Keratinocyte (primary cell): ENCODE measurements at regions not wholly inside any gene's neighbourhood (a gene's known extent, or its start where the extent isn't known, plus 50 kb on each side); places are given as distances from the start of the nearest gene placed in this dataset.

Experiments used
- DNase-seq: peaks from one replicate; pipeline ENCODE4 v3.0.0-alpha.2; 2011; ENCODE audit warnings: low read depth, missing footprints, low spot score
- FAIRE-seq: peaks from 2 replicates; lab custom pipeline; 2011; peaks lifted over from hg19 to GRCh38; lab: Jason Lieb, UNC
- H2AFZ ChIP-seq: 2 replicates; pipeline ENCODE4 v1.6.0; 2012; ENCODE audit warnings: low read length, control low read depth, inconsistent platforms; ENCODE audit not compliant: control insufficient read depth
- H3K27ac ChIP-seq: 2 replicates; pipeline ENCODE4 v1.5.1; 2011; ENCODE audit warnings: low read length; ENCODE audit not compliant: control insufficient read depth, insufficient read depth
- H3K27me3 ChIP-seq: 3 replicates; pipeline ENCODE4 v1.6.0; 2011; ENCODE audit warnings: low read length; ENCODE audit not compliant: control insufficient read depth, insufficient read depth; ENCODE audit errors: extremely low read depth
- H3K36me3 ChIP-seq, 2 experiments: 2 replicates in 1 of 2; 3 replicates in 1 of 2; pipeline ENCODE4 v1.5.1; 2011; ENCODE audit warnings: low read length in 2 of 2, mild to moderate bottlenecking in 1 of 2; ENCODE audit not compliant: control insufficient read depth in 2 of 2, insufficient read depth in 2 of 2; ENCODE audit errors: extremely low read depth in 1 of 2
- H3K4me1 ChIP-seq: 3 replicates; pipeline ENCODE4 v1.5.1; 2011; ENCODE audit warnings: low read length; ENCODE audit not compliant: control insufficient read depth, insufficient read depth; ENCODE audit errors: extremely low read depth
- H3K4me2 ChIP-seq: 3 replicates; pipeline ENCODE4 v1.6.0; 2011; ENCODE audit warnings: low read depth, low read length; ENCODE audit not compliant: control insufficient read depth, insufficient read depth; ENCODE audit errors: extremely low read depth
- H3K4me3 ChIP-seq, 3 experiments: fragments of 200-600 bp in 1 of 3; sonication (generic) in 1 of 3; 2 replicates in 2 of 3; 3 replicates in 1 of 3; pipeline ENCODE4 v1.5.1; 2011 to 2016; ENCODE audit warnings: low read length in 3 of 3, mild to moderate bottlenecking in 3 of 3, control low read depth in 2 of 3, inconsistent platforms in 1 of 3, low read depth in 1 of 3, mixed read lengths in 1 of 3, mixed run types in 1 of 3, moderate library complexity in 1 of 3; ENCODE audit not compliant: control insufficient read depth in 2 of 3, insufficient read depth in 2 of 3; ENCODE audit errors: extremely low read depth in 1 of 3
- H3K79me2 ChIP-seq: 2 replicates; pipeline ENCODE4 v1.6.0; 2012; ENCODE audit warnings: low read length; ENCODE audit not compliant: control insufficient read depth, insufficient read depth
- H3K9ac ChIP-seq: 3 replicates; pipeline ENCODE4 v1.6.0; 2011; ENCODE audit warnings: low read length; ENCODE audit not compliant: control insufficient read depth, insufficient read depth; ENCODE audit errors: extremely low read depth
- H3K9me1 ChIP-seq: 3 replicates; pipeline ENCODE4 v1.6.0; 2011; ENCODE audit warnings: low read length; ENCODE audit not compliant: control insufficient read depth, insufficient read depth; ENCODE audit errors: extremely low read depth
- H3K9me3 ChIP-seq: 2 replicates; pipeline ENCODE4 v1.5.1; 2012; ENCODE audit warnings: low read depth, low read length; ENCODE audit not compliant: control insufficient read depth
- H4K20me1 ChIP-seq: 3 replicates; pipeline ENCODE4 v1.6.0; 2011; ENCODE audit warnings: low read length; ENCODE audit not compliant: control insufficient read depth, insufficient read depth; ENCODE audit errors: extremely low read depth
- CTCF ChIP-seq, 3 experiments: IDR thresholded peaks in 1 of 3; conservative IDR thresholded peaks in 1 of 3; optimal IDR thresholded peaks in 1 of 3; 2 replicates in 2 of 3; 3 replicates in 1 of 3; pipeline versions ENCODE3 to v1.5.1; 2011; ENCODE audit warnings: low read length in 3 of 3, mild to moderate bottlenecking in 3 of 3, moderate library complexity in 2 of 3, control low read depth in 1 of 3, inconsistent platforms in 1 of 3; ENCODE audit not compliant: insufficient read depth in 2 of 3; ENCODE audit errors: extremely low read depth in 1 of 3
- EZH2 ChIP-seq: IDR thresholded peaks from one replicate; pipeline ENCODE4 v1.6.1; 2012; ENCODE audit warnings: inconsistent platforms, mild to moderate bottlenecking, low read length, moderate library complexity
- dilution Hi-C: fragments of 300-500 bp; cut with MboI; formaldehyde crosslinking; loops from one replicate; pipeline ENCODE4 v1.7.0; 2020; ENCODE audit warnings: low sequenced_read_pairs; ENCODE audit not compliant: extremely low pct_ligation_motif_present

GRCh38 chr13:44133626-44134025 lies 240.0 kb upstream of the SERP2 start:
- no peak for TF ChIP-seq CTCF (optimal IDR thresholded peaks at IDR 0.05 in 1 of 3, IDR thresholded peaks at IDR 0.05 in 1 of 3, conservative IDR thresholded peaks at IDR 0.05 in 1 of 3; ENCODE audit: extremely low read depth in 1 of 3, insufficient read depth in 2 of 3, low read length in 3 of 3)
- TF ChIP-seq EZH2 = no peak
- H3K27ac ChIP-seq = no peak overlapping the region
- H3K4me3 ChIP-seq = no peak overlapping the region
- H3K27me3 ChIP-seq = no peaks in the 10 kb centered on the region
- dilution Hi-C loops = no loop called here
- H3K9ac ChIP-seq = no peak overlapping the region
- no peak overlapping the region for H3K4me2 ChIP-seq
- no peaks in the 10 kb centered on the region for H3K79me2 ChIP-seq
- no peak for DNase-seq
- H4K20me1 ChIP-seq = no peaks in the 10 kb centered on the region
- no peaks in the 10 kb centered on the region for H3K9me1 ChIP-seq
- no peaks in the 10 kb centered on the region for H3K36me3 ChIP-seq
- H2AFZ ChIP-seq = no peak overlapping the region
- no peaks in the 10 kb centered on the region for H3K9me3 ChIP-seq
- no peaks in the 10 kb centered on the region for H3K4me1 ChIP-seq
- FAIRE-seq = no peak

GRCh38 chr13:44135566-44135965 lies 238.1 kb upstream of the SERP2 start:
- no peak overlapping the region for H2AFZ ChIP-seq
- H3K27me3 ChIP-seq = no peaks in the 10 kb centered on the region
- FAIRE-seq (no peak), DNase-seq (no peak)
- H3K4me2 ChIP-seq = no peak overlapping the region
- H4K20me1 ChIP-seq = no peaks in the 10 kb centered on the region
- H3K4me1 ChIP-seq = no peaks in the 10 kb centered on the region
- TF ChIP-seq CTCF (optimal IDR thresholded peaks at IDR 0.05 in 1 of 3, IDR thresholded peaks at IDR 0.05 in 1 of 3, conservative IDR thresholded peaks at IDR 0.05 in 1 of 3; ENCODE audit: extremely low read depth in 1 of 3, insufficient read depth in 2 of 3, low read length in 3 of 3) = no peak
- no peak for TF ChIP-seq EZH2
- no peak overlapping the region for H3K27ac ChIP-seq
- dilution Hi-C loops = no loop called here
- no peak overlapping the region for H3K4me3 ChIP-seq
- no peaks in the 10 kb centered on the region for H3K79me2 ChIP-seq
- H3K9me1 ChIP-seq = no peaks in the 10 kb centered on the region
- H3K9ac ChIP-seq = no peak overlapping the region
- H3K9me3 ChIP-seq = no peaks in the 10 kb centered on the region
- H3K36me3 ChIP-seq = no peaks in the 10 kb centered on the region
